K562 (cell line): ENCODE measurements at regions not wholly inside any gene's neighbourhood (a gene's known extent, or its start where the extent isn't known, plus 50 kb on each side); places are given as distances from the start of the nearest gene placed in this dataset.

Source experiments
- ATAC-seq: fragments of 200-7000 bp; cut with Tn5 transposase; 3 replicates; pipeline ENCODE4 v1.9.1; 2020; ENCODE audit warnings: moderate library complexity
- BruUV-seq: library from RNA; stranded (reverse); fragments of 400-500 nt; replicated peaks from 2 replicates; lab custom pipeline; 2021; lab: Mats Ljungman, UMichigan
- CTCF ChIA-PET: fragments of 300-600 bp; formaldehyde crosslinking; extraction: SDS; loops from one replicate; lab custom pipeline; 2021; ENCODE audit warnings: low intra/inter-chr PET ratio; lab: Yijun Ruan, JAX
- POLR2A ChIA-PET: fragments of 300-600, 350-650 bp; sonication (Branson Sonifier 250); formaldehyde crosslinking; extraction: SDS; loops from one replicate; lab custom pipeline; 2021; ENCODE audit warnings: antibody characterized with exemption, inconsistent platforms; lab: Yijun Ruan, JAX
- DNase-seq, 4 experiments: peaks; one replicate each; pipeline versions ENCODE4 v3.0.0 to v3.0.0-alpha.2; 2011 to 2018; ENCODE audit warnings: low spot score in 3 of 4, mixed read lengths in 3 of 4; ENCODE audit errors: extremely low read depth in 1 of 4
- FAIRE-seq: peaks from 2 replicates; lab custom pipeline; 2011; peaks lifted over from hg19 to GRCh38; lab: Jason Lieb, UNC
- H2AFZ ChIP-seq: 2 replicates; pipeline ENCODE4 v1.6.0; 2011; ENCODE audit warnings: low read depth, low read length, control low read depth, inconsistent platforms
- H3K27ac ChIP-seq: fragments of 200-600 bp; 3 replicates; pipeline ENCODE4 v1.8.0; 2011; ENCODE audit warnings: low read depth, mild to moderate bottlenecking, control low read depth, inconsistent platforms, low read length, moderate library complexity, mixed read lengths; ENCODE audit errors: extremely low read depth
- H3K27me3 ChIP-seq, 2 experiments: fragments of 300-600 bp in 1 of 2; 2 replicates in 1 of 2; 3 replicates in 1 of 2; pipeline versions ENCODE4 v1.6.0 to v1.8.0; 2011; ENCODE audit warnings: inconsistent platforms in 2 of 2, low read length in 2 of 2, mild to moderate bottlenecking in 1 of 2, mixed read lengths in 1 of 2, moderate library complexity in 1 of 2; ENCODE audit not compliant: control insufficient read depth in 2 of 2, insufficient read depth in 2 of 2
- H3K36me3 ChIP-seq: fragments of 300-600 bp; 3 replicates; pipeline ENCODE4 v1.8.0; 2011; ENCODE audit warnings: mild to moderate bottlenecking, low read length, inconsistent platforms; ENCODE audit not compliant: control insufficient read depth, insufficient read depth
- H3K4me1 ChIP-seq, 2 experiments: fragments of 200-600 bp in 1 of 2; replicated peaks in 1 of 2; 2 replicates in 1 of 2; 3 replicates in 1 of 2; pipeline versions ENCODE4 v1.5.1 to v1.8.0; 2011; ENCODE audit warnings: inconsistent platforms in 2 of 2, low read length in 2 of 2, mild to moderate bottlenecking in 1 of 2, mixed read lengths in 1 of 2, moderate library complexity in 1 of 2; ENCODE audit not compliant: control insufficient read depth in 2 of 2, insufficient read depth in 2 of 2
- H3K4me2 ChIP-seq: 2 replicates; pipeline ENCODE4 v1.6.1; 2011; ENCODE audit warnings: low read length, control low read depth, inconsistent platforms, mixed read lengths; ENCODE audit not compliant: insufficient read depth
- H3K4me3 ChIP-seq: fragments of 200-600 bp; sonication (generic), shearing (Covaris generic); 2 replicates; pipeline ENCODE4 v1.5.1; 2016; ENCODE audit warnings: control low read depth, inconsistent platforms
- H3K79me2 ChIP-seq: fragments of 200-600 bp; 3 replicates; pipeline ENCODE4 v1.8.0; 2011; ENCODE audit warnings: low read length, inconsistent platforms; ENCODE audit not compliant: control insufficient read depth, insufficient read depth
- H3K9ac ChIP-seq, 2 experiments: 2 replicates each; pipeline versions ENCODE4 v1.6.0 to v1.6.1; 2011; ENCODE audit warnings: low read depth in 2 of 2, low read length in 2 of 2, control low read depth in 1 of 2, inconsistent platforms in 1 of 2, mild to moderate bottlenecking in 1 of 2, mixed read lengths in 1 of 2; ENCODE audit not compliant: insufficient read depth in 1 of 2
- H3K9me1 ChIP-seq: one replicate; pipeline ENCODE4 v1.6.0; 2011; ENCODE audit warnings: inconsistent platforms, mild to moderate bottlenecking, low read length, moderate library complexity; ENCODE audit not compliant: control insufficient read depth, insufficient read depth
- H3K9me3 ChIP-seq: replicated peaks from 2 replicates; pipeline ENCODE4 v1.5.1; 2011; ENCODE audit warnings: low read depth, low read length, inconsistent platforms; ENCODE audit not compliant: control insufficient read depth, insufficient read depth
- H4K20me1 ChIP-seq: replicated peaks from 2 replicates; pipeline ENCODE4 v1.6.1; 2011; ENCODE audit warnings: low read length, inconsistent platforms, mixed read lengths; ENCODE audit not compliant: control insufficient read depth, insufficient read depth
- ESRRA ChIP-seq: fragments of 450-650 bp; IDR thresholded peaks from 2 replicates; pipeline ENCODE4 v1.6.1; 2014; ENCODE audit warnings: low read depth, mild to moderate bottlenecking, moderate library complexity, borderline replicate concordance
- NR3C1 ChIP-seq: sonication (generic); formaldehyde crosslinking; IDR thresholded peaks from 2 replicates; pipeline ENCODE4 v1.8.1; 2022; ENCODE audit warnings: missing genetic modification reagents
- POLR2AphosphoS2 ChIP-seq: IDR thresholded peaks from 2 replicates; pipeline ENCODE4 v1.6.1; 2012; ENCODE audit warnings: low read length, improper control_type of control experiment
- POLR2AphosphoS5 ChIP-seq: IDR thresholded peaks from 2 replicates; pipeline ENCODE4 v1.6.1; 2011; ENCODE audit warnings: mild to moderate bottlenecking, low read depth, low read length, moderate library complexity; ENCODE audit not compliant: control insufficient read depth, insufficient read depth
- SNIP1 ChIP-seq: fragments of 450-650 bp; IDR thresholded peaks from 2 replicates; pipeline ENCODE4 v1.7.1; 2017; ENCODE audit warnings: low read depth, mild to moderate bottlenecking
- SPI1 ChIP-seq: IDR thresholded peaks from 2 replicates; pipeline ENCODE4 v1.6.1; 2011; ENCODE audit warnings: low read depth, low read length, control low read depth, borderline replicate concordance
- XRCC3 ChIP-seq: fragments of 450-650 bp; IDR thresholded peaks from 2 replicates; pipeline ENCODE4 v1.6.1; 2017; ENCODE audit warnings: mild to moderate bottlenecking, moderate library complexity
- ZNF212 ChIP-seq: fragments of 450-650 bp; formaldehyde crosslinking; IDR thresholded peaks from 2 replicates; pipeline ENCODE4 v1.4.0; 2020; ENCODE audit warnings: mild to moderate bottlenecking
- WGBS: fragments of 100-300 bp; shearing (Covaris generic); methylation state at CpG from one replicate; pipeline ENCODE4 v1.1.6; 2016; ENCODE audit warnings: low coverage, mixed read lengths; ENCODE audit not compliant: insufficient coverage; ENCODE audit errors: missing lambda C conversion rate; 5-methylcytosine and 5-hydroxymethylcytosine counted together
- in situ Hi-C: fragments of 300-500 bp; cut with MboI; formaldehyde crosslinking; loops from 4 replicates; pipeline ENCODE4 v1.15.0; 2018; ENCODE audit warnings: inconsistent platforms, mixed read lengths
- intact Hi-C: fragments of 100-400 bp; cut with micrococcal nuclease; formaldehyde crosslinking; loops from 2 replicates; pipeline ENCODE4 v1.14.2; 2022

DNA sequence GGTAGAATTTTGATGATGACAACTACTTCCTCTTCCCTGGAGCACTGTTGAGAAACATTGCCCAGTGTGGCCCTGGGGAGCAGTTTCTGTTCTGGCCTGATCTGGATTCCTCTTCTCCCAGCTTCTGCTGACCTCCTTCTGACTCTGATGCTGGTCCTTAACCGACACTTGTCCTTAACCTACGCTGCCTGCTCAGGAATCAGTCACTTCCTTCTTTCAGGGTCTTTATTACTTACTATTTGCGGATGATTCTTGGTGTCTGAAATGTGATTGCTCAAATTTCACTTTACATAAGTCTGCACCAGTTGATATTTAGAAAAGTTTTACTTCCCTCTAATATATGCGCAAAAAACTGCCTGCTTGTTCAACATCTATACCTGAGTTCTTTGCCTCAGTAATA is 164.1 kb downstream of the PTEN start (continued):
- TF ChIP-seq ZNF212 = no peak

DNA sequence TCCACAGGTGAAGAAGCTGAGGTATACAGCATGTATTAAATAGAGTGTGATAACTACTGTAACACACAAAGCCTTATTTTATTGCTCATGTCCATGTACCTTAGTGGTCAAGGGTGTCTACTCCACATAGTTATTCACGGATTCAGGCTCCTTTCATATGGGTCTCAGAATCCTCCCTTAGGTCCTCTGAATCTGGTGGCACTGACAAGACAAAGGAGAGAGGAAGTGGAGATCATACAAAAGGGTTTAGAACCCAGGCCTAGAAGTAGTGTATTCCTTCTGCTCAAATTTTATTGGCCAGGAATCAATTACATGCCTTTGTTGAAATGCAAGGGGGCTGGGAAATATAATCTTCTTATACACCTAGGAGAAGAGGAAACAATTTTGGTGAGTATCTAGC is 164.6 kb downstream of the PTEN start:
- intact Hi-C loops = no loop called here
- Histone ChIP-seq H3K4me3 (no peak overlapping the region), H3K9ac (no peak overlapping the region)

DNA sequence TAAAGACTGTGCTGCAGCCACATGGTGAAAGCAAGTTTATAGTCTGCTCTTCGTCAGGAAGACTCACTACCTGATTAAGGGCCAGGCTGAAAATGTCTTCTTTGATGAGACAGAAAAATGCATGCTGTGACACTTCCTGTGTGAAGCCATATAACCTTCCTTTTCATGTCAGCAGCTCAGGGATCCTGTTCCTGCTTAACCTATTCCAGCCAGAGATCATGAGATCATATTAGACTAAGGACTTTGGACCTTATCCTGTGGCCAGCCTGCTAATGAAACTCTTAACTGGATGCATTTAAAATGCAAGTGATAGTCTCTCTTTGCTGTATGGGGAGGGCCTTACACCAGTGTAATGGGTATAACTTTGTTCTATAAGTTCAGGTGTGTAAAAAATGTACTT is 165.2 kb downstream of the PTEN start:
- no peak overlapping the region for H3K27ac ChIP-seq

More for the DNA sequence above, 164.6 kb downstream of the PTEN start:
- Histone ChIP-seq H3K36me3 (no peaks in the 10 kb centered on the region), H3K4me2 (no peak overlapping the region), H3K79me2 (no peaks in the 10 kb centered on the region), H3K9me3 (no peaks in the 10 kb centered on the region), H3K27me3 (no peaks in the 10 kb centered on the region), H4K20me1 (no peaks in the 10 kb centered on the region), H3K9me1 (no peaks in the 10 kb centered on the region), H3K4me1 (no peaks in the 10 kb centered on the region; a peak in 1 of 5 replicates), H3K27ac (no peak overlapping the region), H2AFZ (no peak overlapping the region)
- 14% methylated on average over 1 of the region's 1 CpG for WGBS
- FAIRE-seq = no peak
- no peak for ATAC-seq
- in situ Hi-C loops = no loop called here
- CTCF ChIA-PET = no interaction called here
- POLR2A ChIA-PET = interaction anchor here (1.0 kb wide), 1 partner anchor 34 kb away, joined by 5 read pairs; no protein-coding TSS in a partner anchor
- BruUV-seq = no TSS peak
- DNase-seq = no peak
- TF ChIP-seq ESRRA (no peak), SPI1 (0 out of 2 replicates have a peak, but pooled peaks have one; percentile 8), POLR2AphosphoS5 (no peak), SNIP1 (no peak)

More for the DNA sequence above, 165.2 kb downstream of the PTEN start:
- no peaks in the 10 kb centered on the region; a peak in 1 of 5 replicates for H3K4me1 ChIP-seq
- no peaks in the 10 kb centered on the region for H3K9me1 ChIP-seq
- no peak for FAIRE-seq
- H2AFZ ChIP-seq = no peak overlapping the region
- no peak overlapping the region for H3K9ac ChIP-seq
- H3K4me2 ChIP-seq = no peak overlapping the region
- TF ChIP-seq NR3C1 (CRISPR knock-in tag) (no peak), POLR2AphosphoS2 (no peak), XRCC3 (no peak)
- no peaks in the 10 kb centered on the region for H3K79me2 ChIP-seq
- WGBS = 29% methylated on average over 1 of the region's 1 CpG
- H4K20me1 ChIP-seq = no peaks in the 10 kb centered on the region
- in situ Hi-C loops = no loop called here
- intact Hi-C loops = no loop called here
- DNase-seq = no peak
- ChIA-PET POLR2A (no interaction called here), CTCF (no interaction called here)
- ATAC-seq = no peak
- BruUV-seq = no TSS peak
- H3K36me3 ChIP-seq = no peaks in the 10 kb centered on the region
- H3K4me3 ChIP-seq = no peak overlapping the region
- no peaks in the 10 kb centered on the region for H3K9me3 ChIP-seq
- H3K27me3 ChIP-seq = no peaks in the 10 kb centered on the region
